IPS-18c (cell line): ENCODE measurements at regions not wholly inside any gene's neighbourhood (a gene's known extent, or its start where the extent isn't known, plus 50 kb on each side); places are given as distances from the start of the nearest gene placed in this dataset.

Experiments
- H3K4me3 ChIP-seq: 2 replicates; pipeline ENCODE4 v1.7.0; 2013; ENCODE audit warnings: low read depth, mild to moderate bottlenecking, low read length, moderate library complexity; ENCODE audit not compliant: insufficient read depth
- H3K9me3 ChIP-seq: one replicate; pipeline ENCODE4 v1.6.1; 2013; ENCODE audit warnings: mild to moderate bottlenecking, low read length, moderate library complexity; ENCODE audit not compliant: control insufficient read depth, insufficient read depth

DNA sequence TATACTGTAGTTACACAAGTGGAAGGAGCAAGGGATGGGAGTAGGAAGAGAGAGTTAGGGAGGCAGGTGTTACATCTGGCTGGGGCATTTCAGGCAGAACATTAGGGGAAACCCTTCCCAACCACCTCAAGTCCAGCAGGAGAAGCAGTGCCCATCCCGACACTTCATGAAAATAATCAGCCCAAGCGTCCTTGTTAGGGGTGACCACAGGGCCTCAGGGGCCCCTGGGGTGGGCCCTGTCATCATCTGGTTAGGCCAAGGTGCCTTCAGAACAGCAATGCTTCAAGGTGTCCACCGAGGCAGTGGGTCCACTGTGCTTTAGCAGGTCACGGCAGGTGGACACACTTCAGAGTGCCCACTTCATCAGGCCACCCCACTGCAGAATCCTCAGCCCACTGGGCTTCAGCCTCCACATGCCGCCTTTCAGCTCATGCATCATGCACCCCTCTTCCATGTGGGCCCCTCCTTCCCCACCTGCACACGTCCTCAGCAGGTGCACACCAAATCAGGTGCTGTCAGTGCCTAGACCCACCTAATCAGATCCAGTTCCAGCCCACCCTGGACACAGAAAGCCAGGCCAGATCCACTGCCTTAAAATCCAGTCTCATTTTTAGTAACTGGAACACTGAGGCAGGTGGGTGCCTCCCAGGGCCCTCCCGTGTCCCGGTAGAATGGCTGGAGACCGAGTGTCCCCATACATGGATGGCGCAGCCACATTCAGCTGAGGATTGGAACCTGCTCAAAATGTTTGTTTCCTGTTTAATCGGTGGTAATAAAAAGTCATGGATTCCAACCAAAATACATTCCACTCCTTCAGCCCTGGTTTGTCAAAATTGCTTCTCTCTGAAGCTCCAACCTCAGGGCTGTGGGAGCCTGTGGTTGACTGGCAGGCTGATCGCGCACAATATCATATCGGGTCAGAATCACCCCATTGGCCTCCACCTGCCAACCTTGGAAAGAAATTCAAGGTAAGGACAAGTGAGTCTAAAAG lies 99.5 kb downstream of the ANKRD60 start:
- Histone ChIP-seq H3K9me3 (no peaks in the 10 kb centered on the region), H3K4me3 (no peak overlapping the region)

DNA sequence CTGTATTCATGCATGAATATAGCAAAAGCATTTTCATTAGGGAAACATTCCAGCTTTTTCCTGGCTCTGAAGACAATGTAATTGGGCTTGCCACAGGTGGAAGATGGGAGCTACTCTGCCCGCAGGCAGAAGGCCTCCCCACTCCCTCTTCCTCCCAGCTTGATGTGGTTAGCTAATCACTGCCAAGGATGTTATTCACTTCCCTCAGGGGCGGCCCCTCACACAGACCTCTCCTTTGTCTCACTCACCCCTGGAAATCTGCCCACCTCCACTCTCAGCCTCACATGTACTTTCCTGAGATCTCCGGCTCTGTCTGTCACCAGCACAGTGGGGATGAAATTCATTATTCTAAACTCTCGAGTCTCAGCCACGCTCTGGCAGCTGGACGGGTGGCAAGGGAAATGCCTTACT lies 100.7 kb downstream of the ANKRD60 start:
- H3K9me3 ChIP-seq, result no peaks in the 10 kb centered on the region
- H3K4me3 ChIP-seq, result no peak overlapping the region

DNA sequence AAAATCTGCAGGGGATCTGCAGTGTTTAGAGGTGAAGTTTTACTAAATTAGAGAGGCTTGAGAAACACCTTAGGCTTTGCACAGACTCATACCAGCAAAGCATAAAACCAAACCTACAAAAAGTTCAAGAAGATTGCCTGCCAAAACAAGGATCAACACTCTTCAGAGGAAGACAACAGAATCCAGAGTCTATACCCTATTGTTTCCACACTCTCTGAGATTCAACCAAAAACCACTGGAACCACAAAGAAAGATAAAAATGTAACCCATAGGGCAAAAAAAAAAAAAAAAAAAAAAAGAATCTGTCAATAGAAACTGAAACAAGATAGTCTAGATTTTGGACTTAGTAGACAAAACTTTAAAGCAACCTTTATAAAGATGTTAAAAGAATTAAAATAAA lies 102.7 kb downstream of the ANKRD60 start:
- H3K4me3 ChIP-seq, result no peak overlapping the region
- H3K9me3 ChIP-seq, result no peaks in the 10 kb centered on the region

DNA sequence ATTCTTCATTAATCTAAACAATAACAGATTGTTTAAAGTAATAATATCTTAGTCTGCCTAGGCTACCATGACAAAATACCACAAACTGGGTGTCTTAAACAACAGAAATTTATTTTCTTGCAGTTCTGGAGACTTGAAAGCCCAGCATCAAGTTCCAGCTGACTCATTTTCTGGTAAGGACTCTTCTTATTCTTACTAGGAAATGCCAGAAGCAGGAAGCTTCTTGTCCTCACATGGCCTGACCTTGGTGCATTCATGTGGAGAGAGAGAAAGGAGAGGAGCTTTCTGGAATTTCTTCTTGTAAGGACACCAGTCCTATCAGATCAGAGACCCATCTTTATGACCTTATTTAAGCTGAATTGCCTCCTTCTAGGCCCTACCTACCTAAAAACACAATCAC lies 110.5 kb downstream of the ANKRD60 start:
- no peaks in the 10 kb centered on the region for H3K9me3 ChIP-seq
- H3K4me3 ChIP-seq, result no peak overlapping the region

DNA sequence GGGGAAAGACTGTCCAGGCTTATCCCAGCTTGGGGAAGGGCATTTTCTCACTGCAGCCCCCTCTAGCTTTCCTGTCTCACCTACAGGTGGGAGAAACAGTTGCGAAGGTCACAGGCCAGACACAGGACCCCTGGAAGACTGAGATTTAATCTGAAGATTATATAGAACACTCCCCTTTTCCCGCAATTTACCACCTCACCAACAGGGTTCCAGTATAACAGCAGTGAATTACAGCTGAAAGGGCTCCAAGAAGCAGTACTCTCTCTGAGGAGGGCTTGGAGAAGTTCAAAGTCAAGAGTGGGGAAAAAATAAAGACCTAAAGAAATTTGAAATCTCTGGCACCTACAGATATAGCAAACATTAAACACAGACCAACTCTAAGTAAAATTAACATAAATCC lies 111.9 kb downstream of the ANKRD60 start:
- Histone ChIP-seq H3K4me3 (no peak overlapping the region), H3K9me3 (no peaks in the 10 kb centered on the region)

DNA sequence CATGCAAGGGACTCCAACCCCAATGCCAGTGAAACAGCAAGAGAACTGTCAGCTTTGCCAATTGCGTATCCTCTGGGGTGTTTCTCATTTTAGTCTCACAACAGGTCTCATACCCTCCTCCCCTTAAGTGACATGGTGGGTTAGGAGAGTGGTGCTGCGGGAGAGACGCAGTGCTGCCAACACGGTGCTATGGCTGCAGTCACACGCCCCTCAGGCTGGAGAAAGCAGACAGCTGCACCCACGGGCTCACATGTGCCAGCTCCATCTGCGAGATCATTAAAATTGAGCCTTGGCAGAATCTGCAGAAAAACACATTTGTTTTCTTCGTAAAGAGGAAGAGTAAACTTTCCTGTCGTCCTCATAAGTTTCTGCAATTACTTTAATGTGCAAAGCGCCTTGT lies 114.7 kb downstream of the ANKRD60 start:
- no peak overlapping the region for H3K4me3 ChIP-seq
- peaks cover 5% of the 10 kb centered on the region for H3K9me3 ChIP-seq

DNA sequence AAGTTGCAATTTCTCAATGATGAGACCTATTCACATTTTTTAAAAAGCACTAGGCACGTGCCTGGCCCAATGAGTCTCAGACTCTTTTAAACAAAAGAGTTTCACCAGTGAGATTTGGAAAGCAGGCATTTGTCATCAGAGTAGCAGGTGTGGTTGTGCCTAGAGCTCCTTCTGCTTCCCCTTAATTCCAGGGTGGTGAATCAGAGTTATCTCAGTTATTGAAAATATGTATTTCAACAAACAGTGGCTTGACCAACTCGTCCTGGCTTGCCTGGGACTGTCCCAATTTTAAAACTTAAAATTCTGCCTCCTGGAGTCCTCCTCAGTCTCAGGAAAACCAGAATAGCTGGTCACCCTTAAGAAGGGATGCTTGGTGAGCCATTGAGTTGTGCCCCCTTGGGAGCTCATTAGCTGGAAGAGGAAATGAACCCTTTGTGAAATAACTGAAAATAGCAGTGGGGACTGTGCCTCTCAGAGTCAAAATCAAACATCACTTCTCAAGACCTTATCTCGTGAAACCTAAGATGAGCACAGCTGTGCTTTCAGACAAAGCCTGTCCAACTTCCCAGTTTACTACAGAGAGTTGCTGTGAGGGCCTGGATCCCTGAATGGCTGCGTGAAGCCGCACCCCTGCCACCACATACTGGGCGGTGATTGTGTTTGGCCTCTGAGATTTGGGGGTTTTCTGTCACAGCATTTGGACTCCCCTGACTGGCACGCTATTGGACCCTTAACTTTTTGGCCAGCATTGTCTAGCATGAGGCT lies 116.3 kb downstream of the ANKRD60 start:
- Histone ChIP-seq H3K9me3 (peaks cover 5% of the 10 kb centered on the region), H3K4me3 (no peak overlapping the region)

DNA sequence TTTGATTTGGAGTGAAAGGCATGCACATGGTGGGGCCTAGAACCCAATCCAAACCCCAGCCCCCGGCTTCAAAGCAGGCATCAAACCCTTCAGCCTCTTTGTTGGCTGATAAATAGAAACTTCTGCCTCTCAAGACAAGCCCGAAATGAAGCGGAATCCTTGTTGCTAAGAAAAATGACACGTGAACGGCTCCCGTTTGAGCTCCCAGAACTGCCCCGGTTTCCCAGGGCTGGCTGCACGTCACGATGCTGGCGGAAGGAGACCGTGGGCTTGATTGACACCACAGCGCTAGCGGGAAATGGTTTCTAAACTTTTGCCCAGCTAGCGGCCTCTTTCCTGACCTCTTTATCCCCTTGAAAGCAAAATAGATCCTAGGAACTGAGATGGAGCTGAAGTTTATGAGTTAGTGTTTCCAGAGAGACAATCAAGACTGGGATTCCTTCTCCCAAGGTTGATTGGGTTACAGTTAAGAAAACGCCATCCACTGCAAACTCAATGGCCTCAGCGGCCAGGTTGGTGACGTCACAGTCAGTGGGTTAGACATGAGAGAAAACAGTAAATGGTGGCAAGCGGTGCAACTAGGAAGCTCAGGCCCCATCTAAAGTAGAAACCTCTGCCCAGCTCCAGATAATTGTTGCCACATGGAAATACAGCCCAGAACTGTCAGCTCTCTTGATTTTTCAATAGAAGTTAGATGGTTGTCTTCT lies 117.0 kb downstream of the ANKRD60 start:
- Histone ChIP-seq H3K4me3 (no peak overlapping the region), H3K9me3 (peaks cover 5% of the 10 kb centered on the region)

DNA sequence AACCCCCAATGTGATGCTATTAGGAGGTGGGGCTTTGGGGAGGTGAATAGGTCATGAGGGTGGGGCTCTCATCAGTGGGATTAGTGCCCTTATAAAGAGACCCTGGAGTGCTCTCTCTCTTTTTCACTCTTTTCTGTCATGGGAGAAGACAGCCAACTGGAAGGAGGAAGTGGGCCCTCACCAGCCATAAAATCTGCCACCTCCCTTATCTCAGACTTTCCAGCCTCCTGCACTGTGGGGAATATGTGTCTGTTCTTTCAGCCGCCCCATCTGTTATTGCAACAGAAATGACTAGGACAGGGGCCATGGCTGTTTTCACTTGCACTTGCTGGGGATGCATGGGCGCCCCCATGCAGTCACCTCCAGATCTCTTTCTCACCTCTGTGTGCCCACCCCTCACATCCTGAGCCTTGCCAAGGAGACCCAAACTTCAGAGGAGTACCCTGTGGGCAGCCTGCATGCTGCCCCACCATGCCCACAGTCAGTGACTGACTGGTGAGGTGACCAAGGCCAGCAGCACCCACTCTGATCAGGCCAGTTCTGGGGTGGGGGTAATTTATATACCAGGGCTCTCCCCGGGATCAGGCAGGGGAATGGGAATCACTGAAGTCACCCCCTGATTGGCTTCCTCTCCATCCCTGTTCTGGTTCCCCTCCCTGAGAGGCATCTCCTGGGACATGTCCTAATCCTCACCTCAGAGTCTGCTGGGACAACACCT lies 118.4 kb downstream of the ANKRD60 start:
- Histone ChIP-seq H3K9me3 (peaks cover 7% of the 10 kb centered on the region), H3K4me3 (no peak overlapping the region)

DNA sequence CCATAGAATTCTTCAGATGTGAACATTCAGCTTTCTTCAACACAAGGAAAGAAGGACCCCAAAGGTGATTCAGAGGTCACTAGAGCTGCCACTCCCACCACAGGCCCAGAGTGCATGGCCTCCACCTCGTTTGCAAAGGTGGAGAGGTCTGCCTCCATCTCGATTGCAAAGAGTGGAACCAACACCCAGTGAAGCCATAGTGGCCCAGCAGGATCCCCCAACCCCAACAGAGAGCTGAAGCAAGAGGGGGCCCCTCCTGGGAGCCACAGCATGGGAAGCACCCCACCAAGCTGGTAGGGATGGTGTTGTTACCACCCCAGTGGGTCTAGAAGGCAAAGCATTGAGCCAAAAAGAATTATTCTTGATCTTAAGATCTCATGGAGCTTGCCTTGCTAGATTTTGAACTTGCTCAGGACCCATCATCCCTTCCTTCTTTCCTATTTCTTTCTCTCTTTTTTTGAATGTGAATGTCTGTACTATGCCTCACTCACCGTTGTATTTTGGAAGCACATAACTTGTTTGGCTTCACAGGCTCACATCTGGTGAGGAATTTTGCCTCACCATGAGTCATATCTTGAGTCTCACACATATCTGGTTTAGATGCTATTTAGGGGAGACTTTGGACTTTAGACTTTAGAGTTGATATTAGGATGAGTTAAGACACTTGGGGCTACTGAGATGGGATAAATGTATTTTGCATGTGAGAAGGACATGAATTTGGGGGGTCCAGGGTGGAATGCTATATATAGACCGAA lies 119.2 kb downstream of the ANKRD60 start:
- Histone ChIP-seq H3K9me3 (peaks cover 7% of the 10 kb centered on the region), H3K4me3 (no peak overlapping the region)

DNA sequence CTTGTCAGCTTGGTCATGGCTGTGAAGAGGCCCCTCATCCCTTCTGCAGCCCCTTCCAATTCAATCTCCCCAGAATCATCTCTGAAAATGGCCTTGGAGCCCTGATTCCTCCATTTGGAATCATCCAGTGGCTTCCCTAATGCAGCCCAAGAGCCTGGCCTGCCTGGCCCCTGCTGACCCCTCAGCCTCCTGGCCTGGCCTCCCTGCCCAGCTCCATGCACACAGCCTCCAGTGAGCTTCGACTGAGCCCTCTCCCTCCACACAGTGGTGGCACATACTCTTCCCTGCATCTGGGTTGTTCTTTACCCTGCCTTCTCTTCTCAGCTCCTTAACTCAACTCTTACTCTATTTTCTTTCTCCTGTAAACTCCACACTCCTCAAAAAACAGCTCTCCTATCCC lies 120.9 kb downstream of the ANKRD60 start:
- Histone ChIP-seq H3K4me3 (no peak overlapping the region), H3K9me3 (peaks cover 7% of the 10 kb centered on the region)

DNA sequence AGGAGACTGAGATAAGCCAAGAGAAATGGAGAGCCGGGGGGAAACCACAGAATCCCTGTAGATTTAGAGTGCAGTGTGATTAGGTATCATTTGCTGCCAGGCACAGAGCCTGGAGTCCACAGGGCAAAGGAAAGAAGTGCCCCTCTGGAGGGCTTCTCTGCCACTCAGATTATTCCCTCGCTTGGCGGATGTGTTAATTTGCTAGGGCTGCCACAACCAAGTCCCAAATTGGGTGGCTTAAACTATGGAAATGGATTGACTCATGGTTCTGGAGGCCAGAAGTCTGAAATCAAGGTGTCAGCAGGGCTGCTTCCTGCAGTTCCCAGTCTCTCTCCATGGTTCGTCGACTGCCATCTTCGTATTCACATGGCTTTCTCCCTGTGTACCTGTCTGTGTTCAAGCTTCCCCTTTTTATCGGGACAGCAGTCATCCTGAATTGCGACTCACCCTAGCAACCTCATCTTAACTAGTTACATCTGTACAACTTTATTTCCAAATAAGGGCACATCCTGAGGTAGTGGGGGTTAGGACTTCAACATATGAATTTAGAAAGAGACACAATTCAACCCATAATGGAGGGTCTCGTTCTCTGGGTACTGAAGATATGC lies 122.2 kb downstream of the ANKRD60 start:
- Histone ChIP-seq H3K9me3 (peaks cover 7% of the 10 kb centered on the region), H3K4me3 (no peak overlapping the region)

DNA sequence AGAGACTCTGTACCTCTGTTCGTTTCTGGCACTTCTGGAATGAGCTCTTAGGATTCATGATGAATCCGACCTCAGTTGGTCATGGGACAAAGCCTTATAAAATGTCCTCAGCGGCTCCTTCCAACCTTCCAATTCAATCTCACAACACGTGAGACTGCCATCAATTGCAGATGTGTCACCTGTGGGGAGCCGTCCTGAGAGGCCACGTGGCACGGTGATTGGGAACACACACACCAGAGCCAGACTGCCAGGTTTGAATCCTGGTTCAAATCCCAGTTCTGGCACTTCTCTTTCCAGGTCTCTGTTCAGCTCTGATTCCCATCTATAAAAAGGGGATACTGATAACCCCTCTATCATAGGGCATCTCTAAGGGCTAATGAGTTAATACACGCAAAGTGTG lies 124.5 kb downstream of the ANKRD60 start:
- Histone ChIP-seq H3K4me3 (no peak overlapping the region), H3K9me3 (peaks cover 2% of the 10 kb centered on the region)

DNA sequence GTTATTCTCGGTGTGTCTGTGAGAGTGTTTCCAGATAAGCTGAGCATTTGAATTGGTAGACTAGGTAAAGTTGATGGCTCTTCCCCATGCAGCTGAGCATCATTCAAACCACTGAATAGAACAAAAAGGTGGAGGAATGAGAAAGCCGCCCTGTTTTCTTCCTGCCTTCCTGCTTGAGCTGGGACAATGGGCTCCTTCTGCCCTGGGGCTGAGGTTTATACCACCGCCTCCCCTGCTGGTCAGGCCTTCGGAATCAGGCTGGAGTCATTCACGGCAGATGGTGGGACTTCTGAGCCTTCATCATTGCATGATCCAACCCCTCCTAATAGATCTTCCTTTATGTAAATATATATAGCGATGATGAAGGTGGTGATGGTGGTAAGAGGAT lies 124.9 kb downstream of the ANKRD60 start:
- no peak overlapping the region for H3K4me3 ChIP-seq
- peaks cover 2% of the 10 kb centered on the region for H3K9me3 ChIP-seq

DNA sequence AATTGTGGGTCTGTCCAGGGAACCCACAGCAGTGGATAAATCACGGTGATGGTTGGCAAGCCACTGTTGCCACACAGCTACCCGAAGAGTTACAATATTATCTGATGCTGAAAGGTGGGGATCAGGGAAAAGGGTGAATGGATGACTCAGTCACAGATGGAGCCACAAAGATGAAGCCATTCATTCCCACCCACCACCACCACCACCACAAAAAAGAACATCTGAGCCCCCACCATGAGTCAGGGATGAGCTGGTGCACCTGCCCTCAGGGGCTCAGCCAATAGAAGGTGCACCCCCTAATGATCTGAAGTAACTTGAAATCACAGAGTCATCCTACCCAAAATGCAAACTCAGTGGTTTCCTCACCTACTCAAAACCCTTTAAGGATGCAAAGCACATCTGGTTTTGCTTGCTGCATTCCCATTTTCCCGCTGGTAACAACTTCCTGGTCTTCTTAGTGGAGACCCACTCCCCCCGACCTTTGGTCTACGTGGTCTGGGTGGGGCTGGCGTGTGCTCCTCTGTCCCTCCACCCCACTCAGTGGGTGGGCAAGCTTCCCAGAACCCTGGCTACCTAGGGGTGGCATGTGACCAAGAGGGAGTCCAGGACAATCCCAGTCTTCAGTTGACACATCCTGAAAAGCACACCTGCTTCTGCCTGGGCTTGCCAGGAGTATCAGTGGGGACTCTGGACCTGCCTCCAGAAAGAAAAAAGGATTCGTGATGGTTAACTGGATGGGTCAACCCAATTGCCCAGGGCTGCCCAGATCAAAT lies 125.5 kb downstream of the ANKRD60 start:
- Histone ChIP-seq H3K9me3 (peaks cover 2% of the 10 kb centered on the region), H3K4me3 (no peak overlapping the region)
